LNCaP clone FGC (cell line): ENCODE measurements at regions not wholly inside any gene's neighbourhood (a gene's known extent, or its start where the extent isn't known, plus 50 kb on each side); places are given as distances from the start of the nearest gene placed in this dataset.

Source experiments
- DNase-seq: peaks from one replicate; pipeline ENCODE4 v3.0.0-alpha.2; 2011; ENCODE audit warnings: low read depth
- H3K4me3 ChIP-seq: 2 replicates; pipeline ENCODE4 v1.5.1; 2011; ENCODE audit warnings: mild to moderate bottlenecking, low read depth, low read length, control low read depth
- CTCF ChIP-seq: IDR thresholded peaks from 2 replicates; pipeline ENCODE4 v1.5.1; 2012; ENCODE audit warnings: mild to moderate bottlenecking; ENCODE audit not compliant: control insufficient read depth, insufficient read depth; ENCODE audit errors: extremely low read depth

GRCh38 chr3:159339131-159339530, 537.3 kb downstream of the MFSD1 start:
- no peak for TF ChIP-seq CTCF
- no peak for DNase-seq
- no peak overlapping the region for H3K4me3 ChIP-seq

- DNase-seq: no peak
- TF ChIP-seq CTCF: no peak
- H3K4me3 ChIP-seq: no peak overlapping the region
Observed at GRCh38 chr3:159340877-159341500, 539.1 kb downstream of the MFSD1 start.

- no peak for TF ChIP-seq CTCF
- no peak overlapping the region for H3K4me3 ChIP-seq
- no peak for DNase-seq
Observed at GRCh38 chr3:159346271-159346903, 544.5 kb downstream of the MFSD1 start.

GRCh38 chr3:159348431-159348830, 546.6 kb downstream of the MFSD1 start:
- no peak for TF ChIP-seq CTCF
- no peak overlapping the region for H3K4me3 ChIP-seq
- no peak for DNase-seq

GRCh38 chr3:159356606-159357005, 554.8 kb downstream of the MFSD1 start:
- DNase-seq: no peak
- no peak overlapping the region for H3K4me3 ChIP-seq
- no peak for TF ChIP-seq CTCF

- no peak for TF ChIP-seq CTCF
Observed at GRCh38 chr3:159364511-159364910, 562.7 kb downstream of the MFSD1 start.

GRCh38 chr3:159366476-159366875, 564.6 kb downstream of the MFSD1 start:
- DNase-seq: no peak
- no peak overlapping the region for H3K4me3 ChIP-seq
- TF ChIP-seq CTCF: no peak

More at GRCh38 chr3:159364511-159364910, 562.7 kb downstream of the MFSD1 start:
- no peak for DNase-seq
- no peak overlapping the region for H3K4me3 ChIP-seq
